Fibroblast of skin of scalp (primary cell): ENCODE measurements at regions not wholly inside any gene's neighbourhood (a gene's known extent, or its start where the extent isn't known, plus 50 kb on each side); places are given as distances from the start of the nearest gene placed in this dataset.
A peak's percentile ranks its signal among the peaks of the same experiment; 100 is the strongest.
"Not testable (repeated sequence)": the region's sequence is repeated elsewhere in the genome, so short reads cannot be mapped to it uniquely, and the experiment has no call there.

ENCODE experiments used
- DNase-seq: peaks from one replicate; pipeline ENCODE4 v3.0.0-alpha.2; 2013

- no peak for DNase-seq
Observed at GRCh38 chr12:65656156-65656882, 168.0 kb upstream of the HMGA2 start.

GRCh38 chr12:65656891-65657351 is 167.4 kb upstream of the HMGA2 start:
- DNase-seq, result peak; percentile 98

DNA sequence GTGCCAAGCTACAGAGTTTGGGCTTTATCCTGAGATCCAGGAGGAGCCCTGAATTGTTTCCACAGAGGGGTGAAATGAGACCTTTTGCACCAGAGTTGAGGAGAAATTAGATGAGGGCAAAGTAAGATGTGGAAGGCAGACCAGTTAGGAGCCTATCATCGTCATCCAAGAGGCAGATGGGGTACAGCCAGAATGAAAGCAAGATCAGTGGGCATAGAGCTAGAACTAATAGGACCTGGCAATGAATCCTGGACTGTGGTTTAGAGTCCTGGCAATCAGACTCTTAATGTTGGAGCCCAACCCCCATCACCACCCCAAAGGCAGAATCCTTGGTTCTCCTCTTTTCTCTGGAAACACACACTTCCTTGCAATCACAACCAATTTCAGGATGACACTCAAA is 166.6 kb upstream of the HMGA2 start:
- no peak for DNase-seq

- DNase-seq, result no peak
Observed at GRCh38 chr12:65658360-65658759, 165.9 kb upstream of the HMGA2 start.

DNA sequence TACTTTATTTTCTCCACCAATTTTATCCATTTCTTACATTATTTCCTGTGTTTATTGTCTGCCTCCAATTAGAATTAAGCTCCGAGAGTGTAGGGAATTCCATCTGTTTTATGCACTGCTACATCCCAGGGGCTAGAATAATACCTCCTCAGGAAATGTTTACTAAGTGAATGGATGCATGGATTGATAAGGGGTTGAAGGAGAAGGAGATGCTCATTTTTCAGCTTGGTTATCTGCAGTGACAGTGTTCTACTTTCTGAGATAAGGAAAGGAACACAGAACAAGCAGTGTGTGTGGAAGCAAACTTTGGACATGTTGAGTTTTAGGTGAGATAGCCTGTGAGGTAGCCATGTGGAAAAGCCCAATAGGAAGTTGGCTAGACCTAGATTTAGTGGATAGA is 164.6 kb upstream of the HMGA2 start:
- DNase-seq, result no peak

DNA sequence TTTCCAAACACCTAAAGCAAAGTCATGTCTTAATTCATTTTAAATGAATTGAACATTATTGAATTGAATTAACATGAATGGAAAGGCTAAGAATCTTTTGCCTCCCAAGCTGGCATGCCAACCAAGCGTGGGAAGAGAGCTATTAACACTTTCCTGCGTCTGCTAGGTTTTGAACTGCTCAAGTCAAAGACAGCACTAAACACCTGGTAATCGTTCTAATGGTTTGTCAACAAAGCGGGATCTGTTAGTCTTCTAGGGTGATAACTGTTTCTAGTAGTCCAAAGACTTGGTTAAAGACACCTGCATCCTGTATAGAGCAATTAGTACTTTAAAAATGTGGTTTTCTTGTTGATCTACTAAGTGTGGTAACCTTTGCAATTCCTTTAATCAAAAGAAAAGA is 164.2 kb upstream of the HMGA2 start:
- DNase-seq, result no peak

DNA sequence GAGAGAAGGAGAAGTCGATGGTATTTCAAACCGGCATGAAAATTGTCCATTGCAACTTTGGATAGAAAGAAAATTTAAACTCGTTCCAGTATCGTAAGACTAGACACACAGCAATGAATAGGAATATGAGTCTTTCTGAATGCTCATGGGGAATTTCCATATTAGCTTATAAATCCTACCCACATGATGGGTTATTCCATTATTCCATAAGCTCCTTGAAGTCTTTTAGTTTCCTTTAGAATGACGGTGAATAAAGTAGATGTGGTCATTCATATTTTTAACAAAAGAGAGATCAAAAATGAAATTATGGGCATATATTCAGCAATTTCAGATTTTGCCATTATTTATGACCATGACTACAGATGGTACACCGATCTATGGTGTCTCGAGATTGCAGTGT is 163.4 kb upstream of the HMGA2 start:
- no peak for DNase-seq

GRCh38 chr12:65662590-65662989 is 161.7 kb upstream of the HMGA2 start:
- DNase-seq, result no peak

GRCh38 chr12:65663097-65663496 is 161.2 kb upstream of the HMGA2 start:
- no peak for DNase-seq

DNA sequence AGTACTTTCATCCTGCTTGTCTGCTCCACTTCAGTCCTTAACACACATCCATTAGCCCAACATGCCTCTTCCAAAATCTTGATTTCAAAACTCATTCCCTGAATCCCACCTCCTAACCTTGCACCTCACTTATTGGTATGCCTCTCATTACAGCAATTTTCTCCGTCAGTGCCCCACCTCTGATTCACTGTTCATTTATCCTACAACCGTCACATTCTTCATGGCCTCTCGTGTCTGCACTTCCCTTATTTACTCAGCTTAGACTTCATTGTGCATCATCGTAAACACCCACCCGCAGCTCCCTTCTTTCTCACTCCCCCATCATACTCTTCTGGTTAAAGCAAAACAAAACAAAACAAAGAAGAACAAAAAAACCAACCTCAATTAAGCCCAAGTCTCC is 160.6 kb upstream of the HMGA2 start:
- DNase-seq, result no peak

DNA sequence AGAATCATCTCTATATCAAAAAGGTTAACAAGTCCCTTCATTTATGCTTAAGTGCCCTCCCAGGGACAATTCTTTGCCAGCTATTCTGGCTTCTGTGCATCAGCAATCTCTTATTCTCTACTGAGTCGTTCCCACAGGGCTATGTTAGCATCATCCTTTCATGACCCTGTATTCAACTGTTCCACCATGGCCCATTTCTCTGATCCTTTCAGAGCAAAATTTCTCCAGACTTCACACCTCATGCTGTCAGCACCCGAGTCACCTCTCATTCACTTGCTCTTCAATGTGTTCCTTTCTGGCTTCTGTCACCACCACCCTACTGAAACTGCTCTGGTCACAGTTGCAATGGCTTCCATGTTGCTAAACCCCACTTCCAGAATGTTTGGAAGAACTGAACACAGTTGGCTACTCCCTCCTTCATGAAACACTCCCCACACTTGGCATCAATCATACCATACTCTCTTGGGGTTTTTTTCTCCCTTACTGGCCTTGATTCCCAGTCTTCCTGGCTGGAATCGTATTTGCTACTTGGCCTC is 159.5 kb upstream of the HMGA2 start:
- DNase-seq, result no peak

- no peak for DNase-seq
Observed at GRCh38 chr12:65665817-65666216, 158.5 kb upstream of the HMGA2 start.

GRCh38 chr12:65666876-65667275 is 157.4 kb upstream of the HMGA2 start:
- DNase-seq, result no peak

DNA sequence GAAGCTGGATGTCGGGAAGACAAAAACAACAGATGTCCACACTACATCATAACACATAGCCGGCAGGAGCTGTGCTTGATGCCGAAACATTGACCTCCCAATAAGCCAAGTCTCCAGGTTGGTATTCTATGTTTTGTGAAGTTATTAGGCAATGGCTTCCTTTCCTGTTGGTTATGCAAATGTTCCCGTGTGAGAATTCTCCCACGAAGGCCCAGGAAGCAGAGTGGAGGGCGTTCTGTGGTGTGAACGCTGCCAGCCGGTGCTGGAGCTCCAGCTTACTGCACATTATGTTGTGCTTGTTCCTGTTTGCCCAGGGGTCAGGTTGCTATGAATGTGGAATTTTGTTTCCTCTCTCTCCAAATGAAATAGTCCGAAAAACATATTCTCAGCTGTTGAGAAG is 156.4 kb upstream of the HMGA2 start:
- no peak for DNase-seq

- peak; percentile 71 for DNase-seq
Observed at GRCh38 chr12:65668981-65669695, 155.1 kb upstream of the HMGA2 start.

DNA sequence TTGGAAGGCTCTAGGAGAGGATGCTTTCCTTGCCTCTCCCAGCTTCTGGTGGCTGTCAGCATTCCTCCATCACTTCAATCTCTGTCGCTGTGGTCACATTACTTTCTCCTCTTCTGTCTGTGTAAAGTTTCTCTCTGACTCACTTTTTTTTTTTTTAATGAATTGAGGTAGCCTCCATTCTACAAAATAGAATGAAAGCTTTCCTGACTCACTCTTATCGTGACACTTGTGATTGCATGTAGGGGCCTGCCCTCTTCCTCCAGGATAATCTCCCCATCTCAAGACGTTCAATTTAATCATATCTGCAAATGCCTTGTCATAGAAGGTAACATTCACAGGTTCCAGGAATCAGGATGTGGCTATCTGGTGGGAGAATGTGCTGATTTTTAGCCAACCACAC is 153.5 kb upstream of the HMGA2 start:
- no peak for DNase-seq

DNA sequence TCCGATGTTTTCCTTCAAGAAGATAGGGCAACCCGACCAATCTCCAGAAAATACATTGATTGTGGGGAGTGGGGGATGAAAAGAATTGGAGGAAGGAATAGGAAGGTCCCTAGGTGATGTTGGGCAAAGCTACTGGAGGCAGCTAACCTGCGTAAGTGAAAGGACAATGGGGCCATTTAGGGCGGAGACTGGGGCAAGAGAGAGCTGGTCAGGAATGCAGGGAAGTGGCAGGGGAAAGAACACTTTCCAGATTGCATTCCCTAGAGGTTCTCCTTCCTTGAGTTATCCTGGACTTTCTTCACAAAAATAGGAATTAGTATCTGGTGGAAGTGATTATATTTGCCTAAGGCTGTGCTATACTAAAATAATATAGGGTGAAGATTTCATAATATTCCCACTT is 151.8 kb upstream of the HMGA2 start:
- DNase-seq, result no peak

DNA sequence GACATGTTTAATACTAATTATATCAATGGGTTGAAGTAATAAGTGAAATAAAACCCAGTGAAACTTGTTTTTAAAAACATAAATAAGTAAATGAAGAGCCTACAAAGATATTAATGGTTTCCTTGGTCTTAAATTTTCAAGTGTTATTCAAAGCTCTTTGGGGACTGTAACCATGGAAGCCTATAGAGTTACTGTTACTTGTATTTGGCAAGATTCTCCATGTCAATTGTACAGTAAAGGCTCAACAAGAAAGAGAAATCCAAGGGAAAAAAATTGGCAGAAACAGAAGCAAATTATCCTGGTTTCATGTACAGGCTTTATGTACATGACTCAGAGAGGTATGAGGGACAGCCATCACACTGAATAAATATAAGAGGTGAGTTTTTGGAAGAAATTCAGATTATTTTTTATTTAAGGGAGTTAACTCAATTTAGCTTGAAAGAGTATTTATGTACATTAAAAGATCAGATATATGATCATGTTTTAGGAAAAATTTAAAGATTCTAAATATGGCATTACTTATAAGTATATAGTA is 151.1 kb upstream of the HMGA2 start:
- DNase-seq, result no peak

GRCh38 chr12:65673732-65674131 is 150.6 kb upstream of the HMGA2 start:
- DNase-seq, result peak; percentile 39

DNA sequence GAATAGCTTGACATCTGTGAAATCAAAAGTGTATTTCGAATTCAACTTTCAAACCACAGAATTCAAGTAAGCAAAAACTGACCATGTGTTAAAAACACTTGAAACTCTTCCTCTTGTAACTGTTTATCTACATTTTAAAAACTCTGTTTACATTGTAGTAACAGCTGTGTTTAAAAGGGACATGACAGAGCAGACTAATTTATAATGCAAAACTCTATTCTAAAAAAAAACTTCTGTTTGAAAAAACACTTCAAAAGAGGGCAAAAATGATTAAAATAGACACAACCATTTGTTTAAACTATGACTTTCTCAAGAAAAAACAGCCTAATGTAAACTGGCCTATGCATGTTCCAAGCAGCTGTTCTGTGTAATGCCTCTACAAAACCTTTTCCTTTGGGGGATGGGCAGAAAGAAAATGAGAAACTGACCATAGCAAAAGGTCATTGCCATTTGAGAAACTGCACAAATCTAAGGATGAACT is 149.1 kb upstream of the HMGA2 start:
- DNase-seq, result no peak

DNA sequence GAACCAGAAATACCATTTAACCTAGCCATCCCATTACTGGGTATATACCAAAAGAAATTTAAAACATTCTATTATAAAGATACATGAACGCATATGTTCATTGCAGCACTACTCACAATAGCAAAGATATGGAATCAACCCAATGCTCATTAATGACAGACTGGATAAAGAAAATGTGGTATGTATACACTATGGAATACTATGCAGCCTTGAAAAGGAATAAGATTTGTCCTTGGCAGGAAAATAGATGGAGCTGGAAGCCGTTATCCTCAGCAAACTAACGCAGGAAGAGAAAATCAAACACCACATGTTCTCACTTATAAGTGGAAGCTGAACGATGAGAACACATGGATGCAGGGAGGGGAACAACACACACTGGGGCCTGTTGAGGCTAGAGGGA is 146.1 kb upstream of the HMGA2 start:
- DNase-seq, result not testable (repeated sequence)

- DNase-seq, result no peak
Observed at GRCh38 chr12:65681226-65681625, 143.1 kb upstream of the HMGA2 start.

DNA sequence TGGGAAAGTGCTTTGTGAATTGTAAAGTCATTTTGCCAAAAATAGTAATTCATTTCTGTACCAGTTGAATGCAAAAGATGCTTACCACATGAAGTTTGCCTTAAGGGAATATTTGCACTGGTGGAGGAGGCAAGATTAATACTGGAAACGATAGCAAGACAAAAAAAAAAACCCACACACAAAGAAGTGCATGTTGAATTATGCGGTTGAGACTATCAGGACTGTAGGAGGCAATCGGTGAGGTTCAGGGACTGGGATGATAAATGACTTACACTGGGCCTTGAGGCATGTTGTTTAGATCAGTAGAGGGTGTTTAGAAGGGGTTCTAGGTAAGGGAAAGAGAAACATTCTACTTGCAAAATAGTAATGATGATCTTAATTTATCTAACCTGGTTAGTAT is 142.2 kb upstream of the HMGA2 start:
- no peak for DNase-seq

GRCh38 chr12:65684906-65685305 is 139.4 kb upstream of the HMGA2 start:
- DNase-seq, result no peak
